HG03196 (cell line): ENCODE measurements at regions not wholly inside any gene's neighbourhood (a gene's known extent, or its start where the extent isn't known, plus 50 kb on each side); places are given as distances from the start of the nearest gene placed in this dataset.
"Not testable (repeated sequence)": the region's sequence is repeated elsewhere in the genome, so short reads cannot be mapped to it uniquely, and the experiment has no call there.

Experiments
- ATAC-seq: cut with Tn5 transposase; IDR thresholded peaks from one replicate; pipeline ENCODE4 v1.9.1; 2021; ENCODE audit not compliant: unreplicated experiment

GRCh38 chr21:35982717-35983116 lies 77.6 kb downstream of the SETD4 start:
- ATAC-seq = no peak

- ATAC-seq = no peak
Observed at GRCh38 chr21:35981514-35982070, 78.7 kb downstream of the SETD4 start.

DNA sequence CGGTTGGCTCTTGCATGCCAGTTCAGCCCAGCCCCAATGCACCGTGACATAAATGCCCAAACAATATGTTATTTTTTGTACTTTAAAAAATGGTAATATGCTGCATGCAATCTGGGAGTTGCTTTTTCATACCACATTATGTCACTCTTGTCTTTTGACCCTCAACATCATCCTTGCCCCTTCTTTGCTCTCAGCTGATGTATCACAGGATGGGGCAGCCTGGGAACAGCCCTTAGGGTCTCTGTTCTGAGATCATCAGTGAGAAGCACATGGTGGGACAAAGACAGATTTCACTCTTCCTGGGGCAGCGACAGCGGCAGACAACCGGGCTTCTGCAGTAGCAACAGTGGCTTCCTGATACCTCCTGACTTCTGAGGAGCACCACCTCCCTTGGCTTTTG lies 79.5 kb downstream of the SETD4 start:
- no peak for ATAC-seq

DNA sequence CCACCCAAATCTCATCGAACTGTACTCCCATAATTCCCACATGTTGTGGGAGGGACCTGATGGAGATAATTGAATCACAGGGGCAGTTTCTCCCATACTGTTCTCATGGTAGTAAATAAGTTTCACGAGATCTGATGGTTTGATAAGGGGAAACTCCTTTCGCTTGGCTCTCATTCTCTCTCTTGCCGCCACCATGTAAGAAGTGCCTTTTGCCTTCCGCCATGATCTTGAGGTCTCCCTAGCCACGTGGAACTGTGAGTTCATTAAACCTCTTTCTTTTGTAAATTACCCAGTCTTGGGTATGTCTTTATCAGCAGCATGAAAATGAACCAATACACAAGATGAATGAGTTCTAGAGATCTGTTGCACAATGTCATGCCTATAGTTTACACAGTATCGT lies 82.5 kb downstream of the SETD4 start:
- not testable (repeated sequence) for ATAC-seq

DNA sequence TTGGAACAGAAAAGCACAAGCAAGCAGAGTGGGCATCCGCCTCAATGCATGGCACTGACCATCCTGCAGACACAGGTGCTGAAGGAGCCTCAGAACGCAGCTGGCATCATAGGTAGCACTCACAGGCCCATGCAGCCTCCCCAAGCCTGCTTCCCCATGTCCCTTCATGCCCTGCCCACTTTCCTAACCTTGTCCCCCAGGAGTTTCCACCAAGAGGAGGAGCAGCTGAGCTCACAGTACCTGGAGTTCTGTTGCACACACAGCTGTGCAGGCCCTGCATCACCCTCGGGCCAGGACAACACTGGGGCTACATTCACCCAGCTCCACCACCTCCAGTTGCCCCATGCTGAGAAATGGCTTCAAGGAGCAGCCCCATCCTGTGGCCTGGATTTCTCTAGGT lies 83.4 kb downstream of the SETD4 start:
- ATAC-seq = no peak

GRCh38 chr21:35976481-35976880 lies 83.8 kb downstream of the SETD4 start:
- no peak for ATAC-seq

- ATAC-seq = no peak
Observed at GRCh38 chr21:35974775-35975174, 85.6 kb downstream of the SETD4 start.

- ATAC-seq = no peak
Observed at GRCh38 chr21:35971824-35972223, 88.5 kb downstream of the SETD4 start.

GRCh38 chr21:35969281-35969680 lies 91.0 kb downstream of the SETD4 start:
- ATAC-seq = no peak

DNA sequence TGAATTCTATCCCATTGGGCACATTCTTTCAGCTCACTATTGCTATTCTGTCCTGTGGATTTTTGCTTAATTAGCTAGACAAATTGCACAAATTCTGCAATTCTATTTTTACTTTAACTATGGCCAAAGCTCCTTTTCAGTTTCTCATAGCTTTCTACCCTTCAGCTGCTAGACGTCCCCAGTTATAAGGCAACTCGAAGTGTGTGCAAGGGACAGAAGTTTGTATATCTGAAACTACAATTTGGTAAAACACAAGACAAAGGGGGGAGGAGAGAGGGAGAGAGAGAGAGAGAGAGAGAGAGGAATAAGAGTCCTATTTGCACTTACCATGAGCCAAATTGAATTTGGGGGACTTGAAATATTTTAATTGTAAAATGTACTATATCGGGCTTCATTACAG lies 91.8 kb downstream of the SETD4 start:
- ATAC-seq = no peak

DNA sequence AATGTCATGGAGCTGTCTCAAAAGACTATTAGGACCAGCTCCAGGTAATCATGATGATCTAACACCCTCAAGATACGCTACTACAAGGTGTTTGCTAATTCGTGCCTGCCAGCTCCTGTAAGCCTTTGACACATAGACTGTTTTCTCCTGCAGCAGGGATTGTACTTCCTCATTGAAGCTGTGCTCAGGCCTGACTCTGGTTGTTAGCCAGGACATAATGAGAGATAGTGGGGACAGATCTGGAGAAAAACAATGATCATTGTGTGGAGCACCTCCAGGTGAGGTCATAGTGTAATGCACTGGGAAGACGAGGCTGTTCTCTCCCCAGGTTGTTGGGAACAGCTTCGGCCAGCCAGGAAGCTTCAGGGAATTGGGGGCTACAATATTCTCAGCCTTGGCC lies 94.6 kb downstream of the SETD4 start:
- no peak for ATAC-seq

DNA sequence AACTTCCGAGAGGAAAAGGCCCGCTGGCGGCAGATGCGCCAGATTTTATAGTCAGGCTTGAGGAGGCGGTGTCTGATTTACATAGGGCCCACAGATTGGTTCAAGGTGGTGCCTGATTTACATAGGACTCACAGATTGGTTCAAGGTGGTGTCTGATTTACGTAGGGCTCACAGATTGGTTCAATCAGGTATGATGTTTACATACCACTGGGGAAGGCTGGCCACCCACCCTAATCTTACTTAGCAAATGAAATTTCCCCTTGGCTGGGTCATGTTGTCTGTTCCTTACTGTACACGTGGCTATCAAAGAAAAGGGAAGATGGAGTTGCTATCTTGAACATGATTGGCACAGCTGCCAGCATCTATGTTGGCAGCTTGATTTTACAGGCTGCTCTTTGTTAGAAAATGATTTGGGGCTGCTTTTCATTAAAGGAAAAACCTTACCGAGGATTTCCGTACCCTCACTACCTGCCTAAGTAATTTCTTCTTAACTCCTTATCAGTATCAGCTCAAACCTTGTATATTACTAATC lies 96.3 kb downstream of the SETD4 start:
- ATAC-seq = no peak

DNA sequence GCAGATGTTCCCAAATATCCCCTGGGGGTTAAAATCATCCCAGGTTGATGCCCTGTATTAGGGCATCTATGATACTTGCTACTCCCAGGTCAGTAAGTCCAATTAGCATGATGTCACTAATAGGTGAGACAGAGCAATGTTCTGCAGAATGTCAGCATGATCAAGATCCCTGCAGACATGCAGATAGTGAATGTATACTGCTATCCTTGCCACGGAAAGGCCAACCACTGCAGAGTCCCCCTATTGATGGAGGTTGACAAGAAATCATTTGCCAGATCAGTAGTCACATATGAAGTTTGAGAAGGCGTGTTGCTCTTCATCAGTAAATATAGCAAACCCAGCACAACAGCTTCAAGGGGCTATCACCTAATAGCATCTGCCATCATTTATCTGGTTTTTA lies 97.4 kb downstream of the SETD4 start:
- ATAC-seq = no peak

DNA sequence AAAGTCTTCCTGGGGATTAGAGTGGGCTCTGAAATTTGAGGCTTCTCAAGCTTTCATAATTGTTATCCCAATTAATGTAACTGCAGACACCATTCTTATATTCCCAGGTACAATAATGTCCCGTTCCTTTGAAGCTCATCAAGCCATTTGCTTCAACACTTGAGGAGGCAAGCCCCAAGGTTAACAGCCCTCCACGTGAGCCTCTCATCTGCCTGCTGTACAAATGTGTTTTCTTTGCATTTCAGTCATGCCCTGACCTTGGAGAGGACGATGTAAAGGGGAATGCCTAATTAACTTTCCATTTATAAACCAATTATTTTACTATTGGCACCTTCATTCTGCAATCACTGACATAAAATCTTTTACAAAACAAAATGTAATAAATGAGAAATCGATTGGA lies 106.3 kb downstream of the SETD4 start:
- no peak for ATAC-seq

GRCh38 chr21:35953597-35953996 lies 106.7 kb downstream of the SETD4 start:
- ATAC-seq = no peak

- ATAC-seq = no peak
Observed at GRCh38 chr21:35952651-35953340, 107.5 kb downstream of the SETD4 start.

DNA sequence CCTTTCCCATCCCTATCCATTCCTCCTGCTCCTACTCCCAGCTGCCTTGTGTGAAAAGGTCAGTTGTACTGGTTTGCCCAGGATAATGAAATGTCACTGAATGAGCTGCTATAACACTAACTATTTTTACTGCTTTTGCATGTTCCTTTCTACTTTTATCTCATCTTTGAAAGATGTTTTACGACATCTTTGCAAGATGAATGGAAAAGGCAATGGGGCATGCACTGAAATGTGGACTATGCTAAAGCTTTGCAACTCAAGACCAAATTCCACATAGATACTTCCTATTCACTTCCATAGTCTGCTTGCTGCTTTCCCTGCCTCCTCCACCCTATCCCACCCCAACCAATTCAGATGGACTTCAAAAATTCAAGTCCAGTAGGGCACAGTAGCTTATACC lies 111.3 kb downstream of the SETD4 start:
- ATAC-seq = no peak

- no peak for ATAC-seq
Observed at GRCh38 chr21:35945089-35945671, 115.1 kb downstream of the SETD4 start.

GRCh38 chr21:35943752-35944151 lies 116.6 kb downstream of the SETD4 start:
- no peak for ATAC-seq

- ATAC-seq = no peak
Observed at GRCh38 chr21:35942211-35943144, 117.8 kb downstream of the SETD4 start.
